Naive B cell (primary cell): ENCODE measurements at regions not wholly inside any gene's neighbourhood (a gene's known extent, or its start where the extent isn't known, plus 50 kb on each side); places are given as distances from the start of the nearest gene placed in this dataset.

Experiments
- ATAC-seq, 2 donors: fragments of 150-1000 bp; cut with Tn5 transposase; 2 replicates each; pipeline ENCODE4 v1.10.0; 2021; ENCODE audit warnings: low read depth in 2 of 2, mild to moderate bottlenecking in 2 of 2, moderate library complexity in 2 of 2
- DNase-seq: peaks from one replicate; pipeline ENCODE4 v3.0.0; 2022
- H3K27ac Mint-ChIP-seq, 6 donors: one replicate each; pipeline ENCODE4 v1.8.0; 2020 to 2022; ENCODE audit warnings: mild to moderate bottlenecking in 6 of 6, mixed read lengths in 6 of 6, moderate library complexity in 5 of 6, inconsistent platforms in 2 of 6
- H3K27me3 Mint-ChIP-seq, 3 donors: one replicate each; pipeline ENCODE4 v1.8.0; 2021 to 2022; ENCODE audit warnings: mixed read lengths in 3 of 3, mild to moderate bottlenecking in 1 of 3
- H3K36me3 Mint-ChIP-seq, 2 donors: one replicate each; pipeline ENCODE4 v1.8.0; 2020 to 2022; ENCODE audit warnings: mixed read lengths in 2 of 2, inconsistent platforms in 1 of 2, mild to moderate bottlenecking in 1 of 2
- H3K4me1 Mint-ChIP-seq, 3 donors: one replicate each; pipeline ENCODE4 v1.8.0; 2020 to 2022; ENCODE audit warnings: mixed read lengths in 3 of 3, inconsistent platforms in 1 of 3, mild to moderate bottlenecking in 1 of 3, moderate library complexity in 1 of 3
- H3K4me3 Mint-ChIP-seq, 8 donors: one replicate each; pipeline ENCODE4 v1.8.0; 2020 to 2022; ENCODE audit warnings: mild to moderate bottlenecking in 8 of 8, mixed read lengths in 8 of 8, moderate library complexity in 8 of 8, inconsistent platforms in 2 of 8
- H3K9me3 Mint-ChIP-seq, 7 donors: one replicate each; pipeline ENCODE4 v1.8.0; 2020 to 2022; ENCODE audit warnings: mixed read lengths in 7 of 7, mild to moderate bottlenecking in 5 of 7, inconsistent platforms in 2 of 7, moderate library complexity in 1 of 7

- no peak overlapping the region for H3K4me3 Mint-ChIP-seq
- no peaks in the 10 kb centered on the region for H3K27me3 Mint-ChIP-seq
- peaks cover 0 to 9% (median 1%) of the 10 kb centered on the region in 7 donors for H3K9me3 Mint-ChIP-seq
- no peak for ATAC-seq
- no peak overlapping the region for H3K27ac Mint-ChIP-seq
- no peak for DNase-seq
- no peaks in the 10 kb centered on the region for H3K36me3 Mint-ChIP-seq
- no peaks in the 10 kb centered on the region for H3K4me1 Mint-ChIP-seq
Observed at GRCh38 chr7:46319841-46320240, 398.8 kb upstream of the IGFBP3 start.

- DNase-seq, result no peak
- no peaks in the 10 kb centered on the region for H3K36me3 Mint-ChIP-seq
- H3K9me3 Mint-ChIP-seq, result peaks cover 0 to 14% (median 1%) of the 10 kb centered on the region in 7 donors
- no peak for ATAC-seq
- no peak overlapping the region for H3K27ac Mint-ChIP-seq
- H3K4me3 Mint-ChIP-seq, result no peak overlapping the region
- no peaks in the 10 kb centered on the region for H3K27me3 Mint-ChIP-seq
- no peaks in the 10 kb centered on the region for H3K4me1 Mint-ChIP-seq
Observed at GRCh38 chr7:46318276-46318675, 397.2 kb upstream of the IGFBP3 start.

- no peak for ATAC-seq
- H3K4me3 Mint-ChIP-seq, result no peak overlapping the region
- no peaks in the 10 kb centered on the region for H3K36me3 Mint-ChIP-seq
- H3K4me1 Mint-ChIP-seq, result no peaks in the 10 kb centered on the region
- DNase-seq, result no peak
- no peak overlapping the region for H3K27ac Mint-ChIP-seq
- H3K9me3 Mint-ChIP-seq, result peaks cover 0 to 12% (median 0%) of the 10 kb centered on the region in 7 donors
- H3K27me3 Mint-ChIP-seq, result no peaks in the 10 kb centered on the region
Observed at GRCh38 chr7:46317256-46317655, 396.2 kb upstream of the IGFBP3 start.

DNA sequence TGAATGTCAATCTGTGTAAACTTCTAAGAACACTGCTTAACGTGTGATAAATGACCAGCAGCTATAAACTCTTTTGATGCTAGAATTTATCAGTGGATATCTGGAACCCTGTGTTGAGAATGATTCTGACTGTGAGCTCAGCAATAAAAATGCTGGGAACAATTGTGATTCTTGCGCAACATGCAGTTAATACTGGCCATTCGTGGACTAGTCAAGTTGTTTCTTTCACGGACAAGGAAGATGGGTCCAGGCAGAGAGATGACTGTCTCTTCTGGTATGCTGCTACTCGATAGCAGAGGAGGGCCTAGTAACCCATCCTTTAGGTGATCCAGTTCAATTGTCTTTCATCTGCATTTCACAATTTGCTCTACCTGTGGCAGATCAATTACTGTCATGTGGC, 394.8 kb upstream of the IGFBP3 start:
- ATAC-seq, result no peak
- Mint-ChIP-seq H3K27ac (no peak overlapping the region), H3K4me1 (no peaks in the 10 kb centered on the region)

GRCh38 chr7:46301677-46302076, 380.6 kb upstream of the IGFBP3 start:
- ATAC-seq (no peak), DNase-seq (no peak)
- Mint-ChIP-seq H3K27ac (no peak overlapping the region), H3K27me3 (no peaks in the 10 kb centered on the region), H3K4me3 (no peak overlapping the region), H3K9me3 (peaks cover 0 to 11% (median under 1%) of the 10 kb centered on the region in 7 donors), H3K36me3 (no peaks in the 10 kb centered on the region), H3K4me1 (no peaks in the 10 kb centered on the region)

More for the DNA sequence above, 394.8 kb upstream of the IGFBP3 start:
- no peak for DNase-seq
- H3K36me3 Mint-ChIP-seq, result no peaks in the 10 kb centered on the region
- no peak overlapping the region for H3K4me3 Mint-ChIP-seq
- H3K9me3 Mint-ChIP-seq, result peaks cover 0 to 12% (median 1%) of the 10 kb centered on the region in 7 donors
- H3K27me3 Mint-ChIP-seq, result no peaks in the 10 kb centered on the region

GRCh38 chr7:46297515-46297914, 376.4 kb upstream of the IGFBP3 start:
- no peaks in the 10 kb centered on the region for H3K36me3 Mint-ChIP-seq
- peaks cover 0 to 12% (median 2%) of the 10 kb centered on the region in 7 donors for H3K9me3 Mint-ChIP-seq
- no peaks in the 10 kb centered on the region for H3K27me3 Mint-ChIP-seq
- no peak overlapping the region for H3K27ac Mint-ChIP-seq
- H3K4me3 Mint-ChIP-seq, result no peak overlapping the region
- ATAC-seq (no peak), DNase-seq (no peak)
- H3K4me1 Mint-ChIP-seq, result no peaks in the 10 kb centered on the region

DNA sequence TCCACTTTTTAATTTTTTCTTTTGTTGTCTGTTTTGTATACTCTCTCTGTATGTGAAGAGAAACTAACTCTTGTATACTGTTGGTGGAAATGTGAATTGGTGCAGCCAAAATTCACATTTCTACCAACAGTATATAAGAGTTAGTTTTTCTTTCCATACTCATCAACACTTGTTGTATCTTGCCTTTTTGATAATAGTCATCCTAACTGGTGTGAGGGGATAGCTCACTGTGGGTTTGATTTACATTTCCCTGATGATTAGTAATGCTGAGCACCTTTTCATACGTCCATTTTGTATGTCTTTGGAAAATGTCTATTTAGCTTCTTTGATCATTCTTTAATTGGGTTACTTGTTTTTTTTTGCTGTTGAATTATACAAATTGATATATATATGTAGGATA, 375.5 kb upstream of the IGFBP3 start:
- ATAC-seq, result no peak
- no peak overlapping the region for H3K4me3 Mint-ChIP-seq
- no peak for DNase-seq
- H3K36me3 Mint-ChIP-seq, result no peaks in the 10 kb centered on the region
- peaks cover 0 to 2% (median 0%) of the 10 kb centered on the region in 3 donors for H3K27me3 Mint-ChIP-seq
- peaks cover 0 to 12% (median 2%) of the 10 kb centered on the region in 7 donors for H3K9me3 Mint-ChIP-seq
- no peak overlapping the region for H3K27ac Mint-ChIP-seq
- H3K4me1 Mint-ChIP-seq, result no peaks in the 10 kb centered on the region

GRCh38 chr7:46294381-46294780, 373.3 kb upstream of the IGFBP3 start:
- Mint-ChIP-seq H3K9me3 (peaks cover 0 to 12% (median 2%) of the 10 kb centered on the region in 7 donors), H3K27ac (no peak overlapping the region), H3K27me3 (peaks cover 0 to 4% (median 0%) of the 10 kb centered on the region in 3 donors), H3K4me3 (peak overlapping the region in 1 of 8 donors; percentile 30), H3K36me3 (no peaks in the 10 kb centered on the region), H3K4me1 (no peaks in the 10 kb centered on the region)
- DNase-seq (no peak), ATAC-seq (no peak)

DNA sequence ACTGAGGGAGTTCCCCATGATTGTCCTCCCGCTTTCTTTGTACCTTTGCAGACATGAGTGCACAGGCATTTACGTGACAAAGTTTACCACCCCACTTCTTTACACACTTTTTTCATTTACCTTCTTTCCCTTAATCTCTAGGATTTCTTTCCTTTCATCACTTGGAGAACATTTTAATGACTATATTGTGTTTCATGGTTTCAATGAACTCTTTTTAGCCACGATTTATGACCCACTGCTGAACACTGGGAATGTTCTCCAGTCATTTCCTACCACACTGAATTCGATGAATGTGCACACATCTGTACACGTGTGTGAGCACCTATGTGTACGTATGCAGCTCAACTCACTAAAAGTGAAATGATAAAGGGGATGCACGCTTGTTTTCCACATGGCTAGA, 371.7 kb upstream of the IGFBP3 start:
- H3K4me3 Mint-ChIP-seq, result no peak overlapping the region
- peaks cover 0 to 4% (median 0%) of the 10 kb centered on the region in 3 donors for H3K27me3 Mint-ChIP-seq
- H3K27ac Mint-ChIP-seq, result no peak overlapping the region
- no peaks in the 10 kb centered on the region for H3K36me3 Mint-ChIP-seq
- DNase-seq, result no peak
- no peaks in the 10 kb centered on the region for H3K4me1 Mint-ChIP-seq
- no peak for ATAC-seq
- peaks cover 0 to 12% (median 2%) of the 10 kb centered on the region in 7 donors for H3K9me3 Mint-ChIP-seq

- no peaks in the 10 kb centered on the region for H3K4me1 Mint-ChIP-seq
- H3K36me3 Mint-ChIP-seq, result no peaks in the 10 kb centered on the region
- H3K27me3 Mint-ChIP-seq, result peaks cover 0 to 4% (median 0%) of the 10 kb centered on the region in 3 donors
- no peak overlapping the region for H3K4me3 Mint-ChIP-seq
- peaks cover 0 to 9% (median 2%) of the 10 kb centered on the region in 7 donors for H3K9me3 Mint-ChIP-seq
- no peak overlapping the region for H3K27ac Mint-ChIP-seq
- DNase-seq, result no peak
- no peak for ATAC-seq
Observed at GRCh38 chr7:46291601-46292150, 370.6 kb upstream of the IGFBP3 start.

- H3K4me3 Mint-ChIP-seq, result no peak overlapping the region
Observed at GRCh38 chr7:46291050-46291438, 370.0 kb upstream of the IGFBP3 start.

GRCh38 chr7:46290374-46291049, 369.4 kb upstream of the IGFBP3 start:
- ATAC-seq, result no peak
- no peak for DNase-seq
- H3K27ac Mint-ChIP-seq, result no peak overlapping the region
- peaks cover 0 to 4% (median 0%) of the 10 kb centered on the region in 3 donors for H3K27me3 Mint-ChIP-seq
- H3K36me3 Mint-ChIP-seq, result no peaks in the 10 kb centered on the region
- no peak overlapping the region for H3K4me3 Mint-ChIP-seq
- no peaks in the 10 kb centered on the region for H3K4me1 Mint-ChIP-seq
- peaks cover 0 to 5% (median 0%) of the 10 kb centered on the region in 7 donors for H3K9me3 Mint-ChIP-seq

More at GRCh38 chr7:46291050-46291438, 370.0 kb upstream of the IGFBP3 start:
- no peak for DNase-seq
- no peaks in the 10 kb centered on the region for H3K4me1 Mint-ChIP-seq
- no peak for ATAC-seq
- peaks cover 0 to 4% (median 0%) of the 10 kb centered on the region in 3 donors for H3K27me3 Mint-ChIP-seq
- H3K36me3 Mint-ChIP-seq, result no peaks in the 10 kb centered on the region
- peaks cover 0 to 9% (median 0%) of the 10 kb centered on the region in 7 donors for H3K9me3 Mint-ChIP-seq
- no peak overlapping the region for H3K27ac Mint-ChIP-seq

GRCh38 chr7:46288861-46289260, 367.8 kb upstream of the IGFBP3 start:
- H3K36me3 Mint-ChIP-seq, result no peaks in the 10 kb centered on the region
- no peak for DNase-seq
- no peak overlapping the region for H3K4me3 Mint-ChIP-seq
- no peak overlapping the region for H3K27ac Mint-ChIP-seq
- ATAC-seq, result no peak
- peaks cover 0 to 9% (median 0%) of the 10 kb centered on the region in 7 donors for H3K9me3 Mint-ChIP-seq
- no peaks in the 10 kb centered on the region for H3K4me1 Mint-ChIP-seq
- peaks cover 0 to 4% (median 0%) of the 10 kb centered on the region in 3 donors for H3K27me3 Mint-ChIP-seq

DNA sequence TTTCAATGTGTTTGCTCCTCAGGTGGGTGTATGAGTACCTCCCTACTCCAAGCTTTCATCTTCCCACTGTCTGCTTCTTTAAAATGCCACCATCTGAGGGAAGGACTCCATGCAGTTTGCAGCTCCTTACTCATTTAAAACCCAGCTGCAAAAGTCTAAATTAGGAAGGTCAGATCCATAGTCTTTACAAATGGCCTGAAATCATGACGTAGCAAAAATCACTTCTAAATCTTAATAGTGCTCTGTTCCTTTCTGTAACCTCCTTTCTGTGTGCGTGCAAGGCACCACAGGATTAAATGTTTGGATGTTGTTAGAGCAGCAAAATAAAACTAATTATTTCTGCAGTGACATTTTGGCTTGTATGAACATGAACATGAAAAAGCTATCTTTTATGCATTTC, 366.9 kb upstream of the IGFBP3 start:
- H3K4me3 Mint-ChIP-seq, result no peak overlapping the region
- no peak overlapping the region for H3K27ac Mint-ChIP-seq
- ATAC-seq (no peak), DNase-seq (no peak)
- H3K9me3 Mint-ChIP-seq, result peaks cover 0 to 9% (median 2%) of the 10 kb centered on the region in 7 donors
- H3K4me1 Mint-ChIP-seq, result no peaks in the 10 kb centered on the region
- H3K36me3 Mint-ChIP-seq, result no peaks in the 10 kb centered on the region
- H3K27me3 Mint-ChIP-seq, result peaks cover 0 to 4% (median 0%) of the 10 kb centered on the region in 3 donors
